GM12801 (cell line): ENCODE measurements at regions not wholly inside any gene's neighbourhood (a gene's known extent, or its start where the extent isn't known, plus 50 kb on each side); places are given as distances from the start of the nearest gene placed in this dataset.

ENCODE experiments used
- CTCF ChIP-seq: IDR thresholded peaks from one replicate; pipeline ENCODE4 v1.5.1; 2011; ENCODE audit warnings: control low read depth; ENCODE audit not compliant: insufficient read length; ENCODE audit errors: extremely low read depth

GRCh38 chr3:162641317-162641716 lies 1144.7 kb downstream of the OTOL1 start:
- TF ChIP-seq CTCF, result no peak

- TF ChIP-seq CTCF, result no peak
Measured at GRCh38 chr3:162641907-162642306, 1145.3 kb downstream of the OTOL1 start.

GRCh38 chr3:162643245-162643644 lies 1146.6 kb downstream of the OTOL1 start:
- TF ChIP-seq CTCF, result no peak

- no peak for TF ChIP-seq CTCF
Measured at GRCh38 chr3:162647321-162647720, 1150.7 kb downstream of the OTOL1 start.

- no peak for TF ChIP-seq CTCF
Measured at GRCh38 chr3:162658003-162658402, 1161.4 kb downstream of the OTOL1 start.

GRCh38 chr3:162665684-162666391 lies 1169.2 kb downstream of the OTOL1 start:
- no peak for TF ChIP-seq CTCF

GRCh38 chr3:162666835-162667234 lies 1170.2 kb downstream of the OTOL1 start:
- TF ChIP-seq CTCF, result no peak
